ENCODE measurements at regions not wholly inside any gene's neighbourhood (a gene's known extent, or its start where the extent isn't known, plus 50 kb on each side); places are given as distances from the start of the nearest gene placed in this dataset.

- Histone ChIP-seq H3K56ac (ENCODE audit: extremely low read depth, insufficient read depth, low read length) (no peak overlapping the region), H3K27ac (ENCODE audit: insufficient read depth, low read length) (no peak overlapping the region), H2BK5ac (ENCODE audit: low read depth, low read length, poor library complexity, severe bottlenecking) (no peak overlapping the region), H2BK20ac (ENCODE audit: low read depth, low read length) (no peak overlapping the region), H3K9me3 (ENCODE audit: control insufficient read depth, insufficient read depth, low read length) (no peaks in the 10 kb centered on the region; the same call in 1 of the 2 replicates), H3K4me1 (ENCODE audit: control insufficient read depth, insufficient read depth, low read length) (no peaks in the 10 kb centered on the region), H4K8ac (ENCODE audit: low read depth in 2 of 2, low read length in 2 of 2) (no peak overlapping the region), H3K9ac (ENCODE audit: low read depth, low read length) (no peak overlapping the region), H2AK9ac (replicated peaks; ENCODE audit: low read depth, low read length, poor library complexity) (no peak overlapping the region), H3K4ac (ENCODE audit: low read depth, low read length) (no peak overlapping the region), H3K18ac (ENCODE audit: low read depth, low read length) (no peak overlapping the region), H2BK15ac (ENCODE audit: low read depth, low read length) (no peak overlapping the region), H2AK5ac (ENCODE audit: low read depth, low read length) (no peak overlapping the region), H4K5ac (ENCODE audit: low read depth, low read length) (no peak overlapping the region), H4K91ac (ENCODE audit: insufficient read depth, low read depth, low read length) (no peak overlapping the region), H4K20me1 (ENCODE audit: insufficient read depth, low read length) (no peaks in the 10 kb centered on the region), H2BK120ac (ENCODE audit: low read depth, low read length) (no peak overlapping the region), H3K4me3 (ENCODE audit: insufficient read depth, low read depth, low read length) (no peak overlapping the region), H3K79me1 (ENCODE audit: low read depth in 1 of 2, low read length in 2 of 2) (no peaks in the 10 kb centered on the region), H3K14ac (replicated peaks; ENCODE audit: low read depth, low read length) (no peak overlapping the region), H3K4me2 (ENCODE audit: low read depth, low read length) (no peak overlapping the region), H3K9me1 (ENCODE audit: insufficient read depth, low read length) (no peaks in the 10 kb centered on the region), H2AFZ (replicated peaks; ENCODE audit: low read length, poor library complexity) (no peak overlapping the region), H3K36me3 (ENCODE audit: control insufficient read depth, insufficient read depth, low read length) (no peaks in the 10 kb centered on the region), H3K23ac (ENCODE audit: low read depth, low read length) (no peak overlapping the region), H3K27me3 (ENCODE audit: control insufficient read depth, insufficient read depth, low read length) (no peaks in the 10 kb centered on the region)
- TF ChIP-seq SMC3 (IDR thresholded peaks at IDR 0.05; ENCODE audit: low read depth, low read length) (no peak), RFX5 (IDR thresholded peaks at IDR 0.05; ENCODE audit: low read depth, low read length) (no peak), MAZ (IDR thresholded peaks at IDR 0.05; ENCODE audit: borderline replicate concordance, low read depth, low read length) (no peak), POLR2A (IDR thresholded peaks at IDR 0.05; ENCODE audit: low read depth, low read length) (no peak), ELK1 (IDR thresholded peaks at IDR 0.05; ENCODE audit: borderline replicate concordance, low read depth, low read length) (no peak), FOS (IDR thresholded peaks at IDR 0.05; ENCODE audit: low read depth, low read length) (no peak), USF2 (IDR thresholded peaks at IDR 0.05; ENCODE audit: low read depth, low read length) (no peak), CHD1 (IDR thresholded peaks at IDR 0.05; ENCODE audit: low read depth, low read length) (no peak), RCOR1 (IDR thresholded peaks at IDR 0.05; ENCODE audit: insufficient replicate concordance, low read length) (no peak), RAD21 (IDR thresholded peaks at IDR 0.05; ENCODE audit: low read length) (no peak), BHLHE40 (IDR thresholded peaks at IDR 0.05; ENCODE audit: low read depth, low read length) (no peak)
- intact Hi-C loops (cut with micrococcal nuclease) (no loop called here), in situ Hi-C loops (cut with MboI; ENCODE audit: low sequenced_read_pairs) (no loop called here), dilution Hi-C loops (cut with HindIII; ENCODE audit: low sequenced_read_pairs, unreplicated experiment) (no loop called here)
- ATAC-seq (ENCODE audit: low read depth) (no peak), DNase-seq (no peak)
- ChIA-PET POLR2A (ENCODE audit: unreplicated experiment) (no interaction called here), CTCF (no interaction called here)
- 64% methylated on average over 9 of the region's 12 CpGs; no CpG with 5 or more reads in 1 of the 2 experiments for WGBS, 2 experiments (ENCODE audit: extremely low coverage in 2 of 2, insufficient read length in 1 of 2)
- no TSS peak for BruUV-seq (replicated peaks)
Observed at GRCh38 chr22:47247579-47248240, 485.3 kb downstream of the TBC1D22A start.

Measured in IMR-90 (cell line).